NB4 (cell line): ENCODE measurements at regions not wholly inside any gene's neighbourhood (a gene's known extent, or its start where the extent isn't known, plus 50 kb on each side); places are given as distances from the start of the nearest gene placed in this dataset.
"Not testable (repeated sequence)": the region's sequence is repeated elsewhere in the genome, so short reads cannot be mapped to it uniquely, and the experiment has no call there.

Source experiments
- DNase-seq: peaks from one replicate; pipeline ENCODE4 v3.0.0; 2010; ENCODE audit warnings: low read depth
- H3K4me3 ChIP-seq: one replicate; pipeline ENCODE4 v1.5.1; 2011; ENCODE audit warnings: mild to moderate bottlenecking, low read depth, low read length, moderate library complexity
- MYC ChIP-seq: IDR thresholded peaks from 2 replicates; pipeline ENCODE4 v1.6.1; 2011; ENCODE audit warnings: low read depth, low read length
- POLR2A ChIP-seq: IDR thresholded peaks from 2 replicates; pipeline ENCODE4 v1.6.1; 2011; ENCODE audit warnings: mild to moderate bottlenecking; ENCODE audit not compliant: insufficient read length; ENCODE audit errors: extremely low read depth
- TF ChIP-seq, protein P1 (sequence below): IDR thresholded peaks from 2 replicates; pipeline ENCODE4 v1.6.1; 2011; ENCODE audit warnings: low read depth, low read length
- TF ChIP-seq, protein P2 (sequence below): IDR thresholded peaks from one replicate; pipeline ENCODE4 v1.5.1; 2012; ENCODE audit warnings: low read depth, low read length

DNA sequence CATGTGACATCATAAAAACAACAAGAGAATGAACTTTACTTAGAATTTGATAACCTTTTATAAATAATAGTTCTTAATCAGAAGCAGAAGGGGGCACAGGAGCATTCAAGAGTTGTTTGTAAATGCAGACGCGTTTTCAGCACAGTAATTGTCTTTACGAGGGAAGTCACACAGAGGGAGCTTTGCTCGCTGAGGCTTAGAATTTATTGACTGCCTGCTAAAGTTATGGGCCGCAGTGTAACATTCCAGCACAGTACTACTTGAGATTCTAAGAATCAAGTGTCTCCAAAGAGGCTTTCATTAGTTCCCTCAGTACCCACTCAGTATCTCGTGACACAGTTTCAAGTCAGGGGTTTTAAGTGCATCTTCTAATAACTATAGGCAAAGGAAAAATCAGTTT, 288.7 kb downstream of the NR2F2 start:
- TF ChIP-seq POLR2A, result no peak
- no peak for TF ChIP-seq MYC
- TF ChIP-seq, protein P1, sequence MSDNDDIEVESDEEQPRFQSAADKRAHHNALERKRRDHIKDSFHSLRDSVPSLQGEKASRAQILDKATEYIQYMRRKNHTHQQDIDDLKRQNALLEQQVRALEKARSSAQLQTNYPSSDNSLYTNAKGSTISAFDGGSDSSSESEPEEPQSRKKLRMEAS, result no peak
- TF ChIP-seq, protein P2, sequence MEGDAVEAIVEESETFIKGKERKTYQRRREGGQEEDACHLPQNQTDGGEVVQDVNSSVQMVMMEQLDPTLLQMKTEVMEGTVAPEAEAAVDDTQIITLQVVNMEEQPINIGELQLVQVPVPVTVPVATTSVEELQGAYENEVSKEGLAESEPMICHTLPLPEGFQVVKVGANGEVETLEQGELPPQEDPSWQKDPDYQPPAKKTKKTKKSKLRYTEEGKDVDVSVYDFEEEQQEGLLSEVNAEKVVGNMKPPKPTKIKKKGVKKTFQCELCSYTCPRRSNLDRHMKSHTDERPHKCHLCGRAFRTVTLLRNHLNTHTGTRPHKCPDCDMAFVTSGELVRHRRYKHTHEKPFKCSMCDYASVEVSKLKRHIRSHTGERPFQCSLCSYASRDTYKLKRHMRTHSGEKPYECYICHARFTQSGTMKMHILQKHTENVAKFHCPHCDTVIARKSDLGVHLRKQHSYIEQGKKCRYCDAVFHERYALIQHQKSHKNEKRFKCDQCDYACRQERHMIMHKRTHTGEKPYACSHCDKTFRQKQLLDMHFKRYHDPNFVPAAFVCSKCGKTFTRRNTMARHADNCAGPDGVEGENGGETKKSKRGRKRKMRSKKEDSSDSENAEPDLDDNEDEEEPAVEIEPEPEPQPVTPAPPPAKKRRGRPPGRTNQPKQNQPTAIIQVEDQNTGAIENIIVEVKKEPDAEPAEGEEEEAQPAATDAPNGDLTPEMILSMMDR, result no peak
- H3K4me3 ChIP-seq, result no peak overlapping the region

DNA sequence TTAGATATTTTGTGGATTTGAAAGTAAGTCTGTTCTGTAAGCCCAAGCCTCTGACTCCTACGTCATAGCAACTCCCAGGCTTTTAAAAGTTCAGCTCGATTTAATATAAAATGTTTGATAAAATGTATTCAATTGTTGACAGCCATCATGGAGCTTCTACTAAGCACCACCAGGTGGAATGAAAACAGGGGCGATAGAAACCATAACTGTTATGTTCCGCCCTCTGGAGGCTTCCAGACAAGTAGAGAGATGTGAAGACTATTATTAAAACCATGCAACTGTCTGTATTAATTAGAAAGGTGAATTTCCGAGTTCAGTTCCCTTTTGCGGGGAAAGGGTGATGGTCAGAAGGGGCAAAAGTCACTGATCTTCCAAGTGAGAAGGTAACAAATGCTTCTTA, 292.2 kb downstream of the NR2F2 start:
- H3K4me3 ChIP-seq, result no peak overlapping the region
- TF ChIP-seq, protein P1, result no peak
- no peak for DNase-seq

More for the DNA sequence above, 288.7 kb downstream of the NR2F2 start:
- no peak for DNase-seq

DNA sequence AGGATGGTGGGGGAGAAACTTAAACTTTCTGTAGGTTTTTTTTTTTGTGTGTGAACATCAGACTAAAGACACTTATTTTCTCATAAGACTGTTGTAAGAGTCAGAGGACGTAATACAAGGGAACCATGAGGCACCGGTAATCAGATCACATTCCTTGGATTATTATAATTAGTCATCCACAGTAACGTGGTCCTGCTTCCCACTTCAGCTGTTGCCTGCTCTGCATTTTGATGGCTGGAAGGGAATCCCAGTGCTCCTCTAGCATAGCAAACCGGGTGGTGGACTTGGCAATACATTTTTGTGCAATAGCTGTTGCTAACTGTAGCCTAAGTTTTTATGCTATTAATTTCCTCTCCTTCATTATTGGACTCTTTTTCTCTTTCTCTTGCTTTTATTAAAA, 294.8 kb downstream of the NR2F2 start:
- no peak overlapping the region for H3K4me3 ChIP-seq
- no peak for DNase-seq
- TF ChIP-seq POLR2A (no peak), MYC (no peak)
- TF ChIP-seq, protein P1, result no peak
- TF ChIP-seq, protein P2, result no peak

DNA sequence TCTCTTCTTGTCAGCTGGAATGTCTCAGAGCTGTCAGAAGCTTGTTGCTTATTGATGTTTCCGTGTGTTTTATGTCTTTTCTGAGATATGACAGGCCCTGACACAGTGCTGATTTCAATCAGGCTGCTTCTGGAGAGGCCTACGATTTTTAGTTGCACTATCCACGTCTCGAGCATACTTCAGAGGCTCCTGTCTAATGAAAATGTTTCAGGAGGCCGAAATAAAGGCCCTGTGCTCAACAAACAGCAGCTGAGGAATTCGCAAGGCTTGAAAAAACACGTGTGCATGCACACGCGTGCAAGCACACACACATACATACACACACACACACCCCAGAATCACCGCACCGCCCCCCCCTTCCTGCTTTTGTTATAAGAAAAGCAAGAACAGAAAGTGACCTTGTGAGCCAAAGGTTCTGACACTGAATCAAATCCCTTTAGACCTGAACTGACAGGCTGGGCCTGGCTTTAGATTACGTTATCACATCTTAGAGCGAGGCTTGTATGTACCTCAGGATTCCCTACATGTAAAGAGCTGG, 296.6 kb downstream of the NR2F2 start:
- TF ChIP-seq POLR2A, result no peak
- no peak for TF ChIP-seq MYC
- TF ChIP-seq, protein P1, result no peak
- no peak overlapping the region for H3K4me3 ChIP-seq
- DNase-seq, result no peak

DNA sequence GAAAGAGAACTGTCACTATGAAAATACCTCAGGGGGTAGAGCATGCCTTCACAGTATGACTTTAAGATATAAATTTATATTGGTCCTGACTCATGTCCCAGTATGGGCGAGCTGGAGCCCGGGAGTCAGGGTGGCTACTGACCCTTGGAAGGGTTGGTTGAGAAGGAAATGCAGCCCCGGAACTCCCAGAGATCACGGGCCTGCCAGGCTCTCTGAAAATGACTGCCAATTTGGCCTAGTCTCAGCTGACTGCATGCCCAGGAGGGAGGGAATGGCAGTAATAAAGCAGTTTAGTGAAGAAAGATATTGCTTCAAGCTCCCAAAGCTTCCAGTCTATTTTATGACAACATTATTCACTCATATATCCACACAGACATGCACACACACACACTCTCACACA, 299.0 kb downstream of the NR2F2 start:
- DNase-seq, result no peak
- no peak overlapping the region for H3K4me3 ChIP-seq
- no peak for TF ChIP-seq POLR2A

DNA sequence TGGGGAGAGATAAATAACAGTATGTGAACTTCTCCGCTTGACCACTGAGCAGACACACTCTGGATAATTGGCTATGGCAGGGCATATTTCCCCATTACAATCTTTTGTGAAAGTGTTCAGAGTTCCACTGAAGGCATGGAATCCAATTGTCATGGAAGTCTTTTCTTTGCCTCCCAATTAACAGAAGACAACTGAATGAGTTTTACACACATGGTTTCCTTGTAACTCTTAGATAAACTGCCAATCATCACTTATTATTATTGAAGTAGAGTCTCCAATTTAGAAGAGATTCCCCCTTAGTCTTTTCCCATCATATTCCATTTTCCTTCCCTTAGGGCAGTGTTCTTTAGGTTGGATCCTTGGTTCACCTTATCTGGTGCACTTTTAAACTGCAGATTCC, 308.3 kb downstream of the NR2F2 start:
- TF ChIP-seq POLR2A (no peak), MYC (no peak)
- TF ChIP-seq, protein P1, result no peak
- no peak overlapping the region for H3K4me3 ChIP-seq
- no peak for DNase-seq

DNA sequence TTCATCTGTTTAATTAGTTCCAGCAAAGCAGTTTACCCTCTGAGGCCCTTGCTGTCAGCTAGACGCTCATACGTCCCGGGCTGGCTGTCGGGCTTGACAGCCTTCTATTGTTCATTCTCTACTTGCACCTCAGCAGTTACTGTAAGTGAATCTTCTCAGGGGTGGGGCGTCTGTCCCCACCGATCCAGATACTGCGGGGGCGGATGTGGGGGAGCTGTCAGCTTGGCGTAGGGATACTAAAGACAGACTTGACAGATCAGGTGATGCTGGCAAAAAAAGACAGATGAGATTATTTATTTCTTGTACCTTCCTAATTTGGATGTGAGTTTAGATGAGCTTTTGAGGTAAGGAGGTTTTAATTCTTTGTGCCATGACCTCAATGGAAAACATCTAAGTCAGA, 315.3 kb downstream of the NR2F2 start:
- no peak for DNase-seq
- H3K4me3 ChIP-seq, result no peak overlapping the region
- TF ChIP-seq POLR2A, result no peak

DNA sequence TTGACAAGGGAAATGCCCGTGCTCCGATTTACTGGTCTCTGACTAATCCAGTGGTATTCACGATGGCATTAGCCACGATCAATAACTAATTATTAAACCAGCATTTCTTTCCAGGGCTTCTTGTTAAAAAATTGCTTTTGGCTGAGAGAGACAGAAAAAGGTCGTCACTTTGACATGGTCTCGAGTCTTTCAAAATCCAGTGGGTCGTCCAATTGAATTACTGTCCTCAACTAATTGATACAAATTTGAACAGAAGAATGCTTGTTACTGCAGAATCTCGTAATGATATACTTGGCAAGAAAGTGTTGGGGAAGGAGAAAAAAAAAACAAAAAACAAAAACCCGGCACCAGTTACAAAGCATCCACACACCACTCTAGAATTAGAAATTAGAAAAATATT, 318.4 kb downstream of the NR2F2 start:
- TF ChIP-seq POLR2A (no peak), MYC (no peak)
- TF ChIP-seq, protein P2, result no peak
- TF ChIP-seq, protein P1, result no peak
- H3K4me3 ChIP-seq, result no peak overlapping the region
- no peak for DNase-seq

DNA sequence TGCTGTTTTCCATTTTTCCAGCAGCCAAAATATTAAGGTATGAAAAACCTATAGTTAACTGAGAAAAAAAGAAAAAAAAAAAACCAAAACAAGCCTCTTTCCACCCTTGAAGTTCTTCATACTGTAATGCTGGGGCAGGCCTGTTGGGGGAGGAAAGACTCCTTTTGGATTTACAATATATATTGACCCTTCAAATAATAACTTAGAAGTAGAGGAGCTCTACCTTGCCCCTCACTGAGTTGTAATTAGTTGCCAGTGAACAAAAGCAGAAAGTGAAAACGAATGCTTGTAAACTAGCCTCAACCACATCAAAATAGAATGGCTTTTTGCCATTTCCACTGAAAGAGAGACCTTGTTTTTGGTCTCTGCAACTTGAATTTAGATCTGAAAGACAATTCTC, 326.6 kb downstream of the NR2F2 start:
- H3K4me3 ChIP-seq, result no peak overlapping the region
- peak; percentile 18 for DNase-seq
- TF ChIP-seq, protein P2, result peak; percentile 11
- TF ChIP-seq POLR2A, result no peak

DNA sequence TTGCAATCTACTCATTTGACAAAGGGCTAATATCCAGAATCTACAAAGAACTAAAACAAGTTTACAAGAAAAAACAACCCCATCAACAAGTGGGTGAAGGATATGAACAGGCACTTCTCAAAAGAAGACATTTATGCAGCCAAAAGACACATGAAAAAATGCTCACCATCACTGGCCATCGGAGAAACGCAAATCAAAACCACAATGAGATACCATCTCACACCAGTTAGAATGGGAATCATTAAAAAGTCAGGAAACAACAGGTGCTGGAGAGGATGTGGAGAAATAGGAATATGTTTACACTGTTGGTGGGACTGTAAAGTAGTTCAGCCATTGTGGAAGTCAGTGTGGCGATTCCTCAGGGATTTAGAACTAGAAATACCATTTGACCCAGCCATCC, 336.5 kb downstream of the NR2F2 start:
- DNase-seq, H3K4me3 ChIP-seq: not testable (repeated sequence)
